HG03342 (cell line): ENCODE measurements at regions not wholly inside any gene's neighbourhood (a gene's known extent, or its start where the extent isn't known, plus 50 kb on each side); places are given as distances from the start of the nearest gene placed in this dataset.
"Not testable (repeated sequence)": the region's sequence is repeated elsewhere in the genome, so short reads cannot be mapped to it uniquely, and the experiment has no call there.

Experiments used
- ATAC-seq: cut with Tn5 transposase; IDR thresholded peaks from one replicate; pipeline ENCODE4 v1.9.1; 2021; ENCODE audit warnings: mild to moderate bottlenecking, moderate library complexity; ENCODE audit not compliant: unreplicated experiment

GRCh38 chr1:245062741-245063305 is 92.0 kb upstream of the KIF26B start:
- ATAC-seq, result no peak

- not testable (repeated sequence) for ATAC-seq
Measured at GRCh38 chr1:245061808-245062207, 93.0 kb upstream of the KIF26B start.

- no peak for ATAC-seq
Measured at GRCh38 chr1:245060684-245061374, 94.0 kb upstream of the KIF26B start.

- ATAC-seq, result no peak
Measured at GRCh38 chr1:245059806-245060424, 94.9 kb upstream of the KIF26B start.

- ATAC-seq, result no peak
Measured at GRCh38 chr1:245058882-245059281, 95.9 kb upstream of the KIF26B start.

GRCh38 chr1:245058436-245058835 is 96.3 kb upstream of the KIF26B start:
- no peak for ATAC-seq

GRCh38 chr1:245056913-245057312 is 97.9 kb upstream of the KIF26B start:
- ATAC-seq, result no peak

- ATAC-seq, result not testable (repeated sequence)
Measured at GRCh38 chr1:245056296-245056695, 98.5 kb upstream of the KIF26B start.

- ATAC-seq, result no peak
Measured at GRCh38 chr1:245055752-245056151, 99.0 kb upstream of the KIF26B start.

GRCh38 chr1:245054507-245055270 is 100.1 kb upstream of the KIF26B start:
- ATAC-seq, result no peak

GRCh38 chr1:245054105-245054504 is 100.7 kb upstream of the KIF26B start:
- no peak for ATAC-seq

- no peak for ATAC-seq
Measured at GRCh38 chr1:245052258-245052657, 102.5 kb upstream of the KIF26B start.

- no peak for ATAC-seq
Measured at GRCh38 chr1:245051349-245052221, 103.2 kb upstream of the KIF26B start.

- no peak for ATAC-seq
Measured at GRCh38 chr1:245046769-245047168, 108.0 kb upstream of the KIF26B start.

GRCh38 chr1:245046315-245046714 is 108.5 kb upstream of the KIF26B start:
- ATAC-seq, result no peak

GRCh38 chr1:245045087-245045881 is 109.5 kb upstream of the KIF26B start:
- no peak for ATAC-seq

- no peak for ATAC-seq
Measured at GRCh38 chr1:245043611-245043940, 111.2 kb upstream of the KIF26B start.

- no peak for ATAC-seq
Measured at GRCh38 chr1:245041058-245041698, 113.6 kb upstream of the KIF26B start.

- no peak for ATAC-seq
Measured at GRCh38 chr1:245039196-245039595, 115.6 kb upstream of the KIF26B start.

- no peak for ATAC-seq
Measured at GRCh38 chr1:245036102-245036501, 118.7 kb upstream of the KIF26B start.
